H9 (cell line): ENCODE measurements at regions not wholly inside any gene's neighbourhood (a gene's known extent, or its start where the extent isn't known, plus 50 kb on each side); places are given as distances from the start of the nearest gene placed in this dataset.

Experiments
- DNase-seq: peaks from one replicate; pipeline ENCODE4 v3.0.0-alpha.2; 2017
- H2AFZ ChIP-seq: one replicate; pipeline ENCODE4 v1.6.1; 2013; ENCODE audit warnings: mild to moderate bottlenecking, low read length, control low read depth, moderate library complexity
- H2AK5ac ChIP-seq: 2 replicates; pipeline ENCODE4 v1.6.1; 2013; ENCODE audit warnings: low read length, control low read depth, mixed read lengths; ENCODE audit not compliant: insufficient read length
- H2BK120ac ChIP-seq: one replicate; pipeline ENCODE4 v1.6.1; 2013; ENCODE audit warnings: low read depth, mild to moderate bottlenecking, low read length, control low read depth, inconsistent platforms; ENCODE audit not compliant: poor library complexity, severe bottlenecking
- H2BK12ac ChIP-seq: 2 replicates; pipeline ENCODE4 v1.6.1; 2013; ENCODE audit warnings: low read length, control low read depth, mixed read lengths, low read depth; ENCODE audit not compliant: insufficient read length
- H2BK15ac ChIP-seq: 2 replicates; pipeline ENCODE4 v1.6.1; 2013; ENCODE audit warnings: low read depth, low read length, control low read depth
- H2BK20ac ChIP-seq: one replicate; pipeline ENCODE4 v1.6.1; 2013; ENCODE audit warnings: low read depth, mild to moderate bottlenecking, low read length, control low read depth, inconsistent platforms; ENCODE audit not compliant: poor library complexity, severe bottlenecking
- H2BK5ac ChIP-seq: 2 replicates; pipeline ENCODE4 v1.6.1; 2013; ENCODE audit warnings: low read length, control low read depth, mixed read lengths; ENCODE audit not compliant: insufficient read length
- H3K14ac ChIP-seq: 2 replicates; pipeline ENCODE4 v1.6.1; 2013; ENCODE audit warnings: low read length, control low read depth; ENCODE audit not compliant: insufficient read depth
- H3K18ac ChIP-seq: 2 replicates; pipeline ENCODE4 v1.6.1; 2013; ENCODE audit warnings: low read depth, mild to moderate bottlenecking, mixed read lengths, low read length, control low read depth; ENCODE audit not compliant: insufficient read length
- H3K23ac ChIP-seq: 2 replicates; pipeline ENCODE4 v1.6.1; 2013; ENCODE audit warnings: low read length, control low read depth, mixed read lengths, low read depth; ENCODE audit not compliant: insufficient read length
- H3K23me2 ChIP-seq: 2 replicates; pipeline ENCODE4 v1.6.1; 2013; ENCODE audit warnings: low read depth, mild to moderate bottlenecking, mixed read lengths, low read length, control low read depth; ENCODE audit not compliant: insufficient read length, poor library complexity, severe bottlenecking
- H3K27ac ChIP-seq: 2 replicates; pipeline ENCODE4 v1.5.1; 2013; ENCODE audit warnings: low read length, control low read depth, mixed read lengths, low read depth; ENCODE audit not compliant: insufficient read length
- H3K27me3 ChIP-seq: 2 replicates; pipeline ENCODE4 v1.6.1; 2013; ENCODE audit warnings: low read length, control low read depth, inconsistent platforms; ENCODE audit not compliant: insufficient read depth
- H3K4ac ChIP-seq: 2 replicates; pipeline ENCODE4 v1.6.1; 2013; ENCODE audit warnings: low read depth, mild to moderate bottlenecking, control low read depth, inconsistent platforms, low read length, moderate library complexity
- H3K4me1 ChIP-seq: 2 replicates; pipeline ENCODE4 v1.6.1; 2013; ENCODE audit warnings: low read length, control low read depth, inconsistent platforms; ENCODE audit not compliant: insufficient read depth
- H3K4me2 ChIP-seq: 2 replicates; pipeline ENCODE4 v1.6.1; 2013; ENCODE audit warnings: low read length, control low read depth, mixed read lengths; ENCODE audit not compliant: insufficient read length, insufficient read depth
- H3K56ac ChIP-seq: 2 replicates; pipeline ENCODE4 v1.6.1; 2013; ENCODE audit warnings: low read depth, mild to moderate bottlenecking, mixed read lengths, low read length, control low read depth; ENCODE audit not compliant: insufficient read length
- H3K79me1 ChIP-seq: 2 replicates; pipeline ENCODE4 v1.6.1; 2013; ENCODE audit warnings: low read depth, mild to moderate bottlenecking, moderate library complexity, low read length, control low read depth, inconsistent platforms; ENCODE audit not compliant: insufficient read depth, poor library complexity, severe bottlenecking
- H3K79me2 ChIP-seq: 2 replicates; pipeline ENCODE4 v1.6.1; 2013; ENCODE audit warnings: low read length, control low read depth, inconsistent platforms; ENCODE audit not compliant: insufficient read depth
- H3K9ac ChIP-seq: 2 replicates; pipeline ENCODE4 v1.6.1; 2013; ENCODE audit warnings: low read length, control low read depth, mixed read lengths; ENCODE audit not compliant: insufficient read length; ENCODE audit errors: extremely low read depth
- H3K9me3 ChIP-seq: one replicate; pipeline ENCODE4 v1.6.1; 2013; ENCODE audit warnings: low read depth, low read length, inconsistent platforms; ENCODE audit not compliant: control insufficient read depth
- H3T11ph ChIP-seq: one replicate; pipeline ENCODE4 v1.6.1; 2013; ENCODE audit warnings: mild to moderate bottlenecking, low read length, control low read depth, inconsistent platforms
- H4K20me1 ChIP-seq: one replicate; pipeline ENCODE4 v1.6.1; 2013; ENCODE audit not compliant: control insufficient read depth, insufficient read length, insufficient read depth
- H4K5ac ChIP-seq: 2 replicates; pipeline ENCODE4 v1.6.1; 2013; ENCODE audit warnings: low read depth, mild to moderate bottlenecking, mixed read lengths, low read length, control low read depth; ENCODE audit not compliant: insufficient read length
- H4K8ac ChIP-seq: replicated peaks from 2 replicates; pipeline ENCODE4 v1.6.1; 2013; ENCODE audit warnings: low read length, control low read depth, mixed read lengths, low read depth; ENCODE audit not compliant: insufficient read length
- H4K91ac ChIP-seq: 2 replicates; pipeline ENCODE4 v1.6.1; 2013; ENCODE audit warnings: low read depth, mild to moderate bottlenecking, moderate library complexity, mixed read lengths, low read length, control low read depth; ENCODE audit not compliant: insufficient read length
- H3K27ac Mint-ChIP-seq, 3 experiments: 2 replicates in 2 of 3; 3 replicates in 1 of 3; pipeline ENCODE4 v1.8.0; 2020 to 2021; ENCODE audit warnings: mixed read lengths in 3 of 3, mild to moderate bottlenecking in 1 of 3, moderate library complexity in 1 of 3
- H3K27me3 Mint-ChIP-seq: 2 replicates; pipeline ENCODE4 v1.8.0; 2021; ENCODE audit warnings: low read depth, mild to moderate bottlenecking, moderate library complexity, mixed read lengths
- H3K36me3 Mint-ChIP-seq, 3 experiments: 2 replicates in 2 of 3; 3 replicates in 1 of 3; pipeline ENCODE4 v1.8.0; 2020 to 2021; ENCODE audit warnings: low read depth in 3 of 3, mixed read lengths in 3 of 3; ENCODE audit not compliant: insufficient read depth in 1 of 3
- H3K4me1 Mint-ChIP-seq, 2 experiments: 2 replicates each; pipeline ENCODE4 v1.8.0; 2020; ENCODE audit warnings: mixed read lengths in 2 of 2
- H3K4me3 Mint-ChIP-seq, 2 experiments: 2 replicates in 1 of 2; 3 replicates in 1 of 2; pipeline ENCODE4 v1.8.0; 2020 to 2021; ENCODE audit warnings: mild to moderate bottlenecking in 2 of 2, mixed read lengths in 2 of 2, moderate library complexity in 1 of 2
- H3K9me3 Mint-ChIP-seq, 2 experiments: 2 replicates in 1 of 2; 3 replicates in 1 of 2; pipeline ENCODE4 v1.8.0; 2020; ENCODE audit warnings: mild to moderate bottlenecking in 2 of 2, mixed read lengths in 2 of 2, moderate library complexity in 1 of 2
- WGBS: extraction: QIAGEN DNeasy Blood & Tissue Kit; methylation state at CpG from one replicate; pipeline ENCODE4 v1.1.7; 2013; ENCODE audit warnings: missing lambda C conversion rate, low lambda C conversion rate, mixed read lengths; ENCODE audit not compliant: insufficient read length; ENCODE audit errors: extremely low coverage; 5-methylcytosine and 5-hydroxymethylcytosine counted together
- TF ChIP-seq, protein P1 (sequence below): fragments of 200-600 bp; sonication (generic); conservative IDR thresholded peaks from 3 replicates; pipeline ENCODE4 v1.8.0; 2021; ENCODE audit warnings: antibody characterized with exemption, mild to moderate bottlenecking

DNA sequence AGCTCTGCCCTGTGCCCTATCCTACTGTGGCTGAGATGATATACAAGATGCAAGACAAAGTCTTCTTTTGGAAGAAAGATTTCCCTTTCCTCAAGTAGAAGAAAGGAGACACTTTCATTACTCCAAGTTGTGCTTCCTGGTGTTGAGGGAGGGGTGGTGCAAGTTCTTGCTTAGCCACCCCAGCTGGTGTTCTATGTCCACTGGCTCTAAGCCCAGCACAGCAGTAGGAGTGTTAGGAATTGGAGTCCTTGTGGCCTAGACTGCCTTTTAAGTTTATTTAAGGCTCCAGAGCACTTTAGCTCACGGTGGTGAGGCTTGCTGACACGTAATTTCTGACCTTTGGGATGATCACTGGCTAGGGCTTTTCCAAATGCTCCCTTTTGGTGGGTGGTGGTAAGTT lies 109.7 kb downstream of the KIF2B start:
- Histone ChIP-seq H2AK5ac (no peak overlapping the region), H3K4ac (no peak overlapping the region), H4K91ac (no peak overlapping the region), H3K56ac (no peak overlapping the region), H2BK15ac (no peak overlapping the region), H3K23me2 (no peaks in the 10 kb centered on the region), H2BK5ac (no peak overlapping the region), H3T11ph (no peak overlapping the region), H2BK12ac (no peak overlapping the region), H3K27me3 (no peaks in the 10 kb centered on the region), H3K79me1 (no peaks in the 10 kb centered on the region), H4K5ac (no peak overlapping the region), H3K79me2 (no peaks in the 10 kb centered on the region), H3K9me3 (no peaks in the 10 kb centered on the region), H3K4me1 (no peaks in the 10 kb centered on the region), H3K4me2 (no peak overlapping the region), H4K20me1 (no peaks in the 10 kb centered on the region), H2BK120ac (no peak overlapping the region), H2AFZ (no peak overlapping the region), H3K9ac (no peak overlapping the region), H3K18ac (no peak overlapping the region), H3K27ac (no peak overlapping the region), H2BK20ac (no peak overlapping the region), H3K23ac (no peak overlapping the region), H4K8ac (no peak overlapping the region), H3K14ac (no peak overlapping the region)
- peaks cover 0 to 3% (median 0%) of the 10 kb centered on the region in 3 experiments; a peak in 2 of 7 replicates for H3K36me3 Mint-ChIP-seq
- H3K27ac Mint-ChIP-seq, result no peak overlapping the region
- H3K9me3 Mint-ChIP-seq, result no peaks in the 10 kb centered on the region; a peak in 1 of 5 replicates
- no CpG with 5 or more reads among the region's 2 CpGs for WGBS
- H3K4me1 Mint-ChIP-seq, result no peaks in the 10 kb centered on the region
- H3K27me3 Mint-ChIP-seq, result no peaks in the 10 kb centered on the region
- H3K4me3 Mint-ChIP-seq, result no peak overlapping the region
- TF ChIP-seq, protein P1, sequence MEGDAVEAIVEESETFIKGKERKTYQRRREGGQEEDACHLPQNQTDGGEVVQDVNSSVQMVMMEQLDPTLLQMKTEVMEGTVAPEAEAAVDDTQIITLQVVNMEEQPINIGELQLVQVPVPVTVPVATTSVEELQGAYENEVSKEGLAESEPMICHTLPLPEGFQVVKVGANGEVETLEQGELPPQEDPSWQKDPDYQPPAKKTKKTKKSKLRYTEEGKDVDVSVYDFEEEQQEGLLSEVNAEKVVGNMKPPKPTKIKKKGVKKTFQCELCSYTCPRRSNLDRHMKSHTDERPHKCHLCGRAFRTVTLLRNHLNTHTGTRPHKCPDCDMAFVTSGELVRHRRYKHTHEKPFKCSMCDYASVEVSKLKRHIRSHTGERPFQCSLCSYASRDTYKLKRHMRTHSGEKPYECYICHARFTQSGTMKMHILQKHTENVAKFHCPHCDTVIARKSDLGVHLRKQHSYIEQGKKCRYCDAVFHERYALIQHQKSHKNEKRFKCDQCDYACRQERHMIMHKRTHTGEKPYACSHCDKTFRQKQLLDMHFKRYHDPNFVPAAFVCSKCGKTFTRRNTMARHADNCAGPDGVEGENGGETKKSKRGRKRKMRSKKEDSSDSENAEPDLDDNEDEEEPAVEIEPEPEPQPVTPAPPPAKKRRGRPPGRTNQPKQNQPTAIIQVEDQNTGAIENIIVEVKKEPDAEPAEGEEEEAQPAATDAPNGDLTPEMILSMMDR, result no peak
- no peak for DNase-seq
